H9 (cell line): ENCODE measurements at regions not wholly inside any gene's neighbourhood (a gene's known extent, or its start where the extent isn't known, plus 50 kb on each side); places are given as distances from the start of the nearest gene placed in this dataset.

Source experiments
- DNase-seq: peaks from one replicate; pipeline ENCODE4 v3.0.0-alpha.2; 2017
- H2AFZ ChIP-seq: one replicate; pipeline ENCODE4 v1.6.1; 2013; ENCODE audit warnings: mild to moderate bottlenecking, low read length, control low read depth, moderate library complexity
- H2AK5ac ChIP-seq: 2 replicates; pipeline ENCODE4 v1.6.1; 2013; ENCODE audit warnings: low read length, control low read depth, mixed read lengths; ENCODE audit not compliant: insufficient read length
- H2BK120ac ChIP-seq: one replicate; pipeline ENCODE4 v1.6.1; 2013; ENCODE audit warnings: low read depth, mild to moderate bottlenecking, low read length, control low read depth, inconsistent platforms; ENCODE audit not compliant: poor library complexity, severe bottlenecking
- H2BK12ac ChIP-seq: 2 replicates; pipeline ENCODE4 v1.6.1; 2013; ENCODE audit warnings: low read length, control low read depth, mixed read lengths, low read depth; ENCODE audit not compliant: insufficient read length
- H2BK15ac ChIP-seq: 2 replicates; pipeline ENCODE4 v1.6.1; 2013; ENCODE audit warnings: low read depth, low read length, control low read depth
- H2BK20ac ChIP-seq: one replicate; pipeline ENCODE4 v1.6.1; 2013; ENCODE audit warnings: low read depth, mild to moderate bottlenecking, low read length, control low read depth, inconsistent platforms; ENCODE audit not compliant: poor library complexity, severe bottlenecking
- H2BK5ac ChIP-seq: 2 replicates; pipeline ENCODE4 v1.6.1; 2013; ENCODE audit warnings: low read length, control low read depth, mixed read lengths; ENCODE audit not compliant: insufficient read length
- H3K14ac ChIP-seq: 2 replicates; pipeline ENCODE4 v1.6.1; 2013; ENCODE audit warnings: low read length, control low read depth; ENCODE audit not compliant: insufficient read depth
- H3K18ac ChIP-seq: 2 replicates; pipeline ENCODE4 v1.6.1; 2013; ENCODE audit warnings: low read depth, mild to moderate bottlenecking, mixed read lengths, low read length, control low read depth; ENCODE audit not compliant: insufficient read length
- H3K23ac ChIP-seq: 2 replicates; pipeline ENCODE4 v1.6.1; 2013; ENCODE audit warnings: low read length, control low read depth, mixed read lengths, low read depth; ENCODE audit not compliant: insufficient read length
- H3K23me2 ChIP-seq: 2 replicates; pipeline ENCODE4 v1.6.1; 2013; ENCODE audit warnings: low read depth, mild to moderate bottlenecking, mixed read lengths, low read length, control low read depth; ENCODE audit not compliant: insufficient read length, poor library complexity, severe bottlenecking
- H3K27ac ChIP-seq: 2 replicates; pipeline ENCODE4 v1.5.1; 2013; ENCODE audit warnings: low read length, control low read depth, mixed read lengths, low read depth; ENCODE audit not compliant: insufficient read length
- H3K27me3 ChIP-seq: 2 replicates; pipeline ENCODE4 v1.6.1; 2013; ENCODE audit warnings: low read length, control low read depth, inconsistent platforms; ENCODE audit not compliant: insufficient read depth
- H3K4ac ChIP-seq: 2 replicates; pipeline ENCODE4 v1.6.1; 2013; ENCODE audit warnings: low read depth, mild to moderate bottlenecking, control low read depth, inconsistent platforms, low read length, moderate library complexity
- H3K4me1 ChIP-seq: 2 replicates; pipeline ENCODE4 v1.6.1; 2013; ENCODE audit warnings: low read length, control low read depth, inconsistent platforms; ENCODE audit not compliant: insufficient read depth
- H3K4me2 ChIP-seq: 2 replicates; pipeline ENCODE4 v1.6.1; 2013; ENCODE audit warnings: low read length, control low read depth, mixed read lengths; ENCODE audit not compliant: insufficient read length, insufficient read depth
- H3K56ac ChIP-seq: 2 replicates; pipeline ENCODE4 v1.6.1; 2013; ENCODE audit warnings: low read depth, mild to moderate bottlenecking, mixed read lengths, low read length, control low read depth; ENCODE audit not compliant: insufficient read length
- H3K79me1 ChIP-seq: 2 replicates; pipeline ENCODE4 v1.6.1; 2013; ENCODE audit warnings: low read depth, mild to moderate bottlenecking, moderate library complexity, low read length, control low read depth, inconsistent platforms; ENCODE audit not compliant: insufficient read depth, poor library complexity, severe bottlenecking
- H3K79me2 ChIP-seq: 2 replicates; pipeline ENCODE4 v1.6.1; 2013; ENCODE audit warnings: low read length, control low read depth, inconsistent platforms; ENCODE audit not compliant: insufficient read depth
- H3K9ac ChIP-seq: 2 replicates; pipeline ENCODE4 v1.6.1; 2013; ENCODE audit warnings: low read length, control low read depth, mixed read lengths; ENCODE audit not compliant: insufficient read length; ENCODE audit errors: extremely low read depth
- H3K9me3 ChIP-seq: one replicate; pipeline ENCODE4 v1.6.1; 2013; ENCODE audit warnings: low read depth, low read length, inconsistent platforms; ENCODE audit not compliant: control insufficient read depth
- H3T11ph ChIP-seq: one replicate; pipeline ENCODE4 v1.6.1; 2013; ENCODE audit warnings: mild to moderate bottlenecking, low read length, control low read depth, inconsistent platforms
- H4K20me1 ChIP-seq: one replicate; pipeline ENCODE4 v1.6.1; 2013; ENCODE audit not compliant: control insufficient read depth, insufficient read length, insufficient read depth
- H4K5ac ChIP-seq: 2 replicates; pipeline ENCODE4 v1.6.1; 2013; ENCODE audit warnings: low read depth, mild to moderate bottlenecking, mixed read lengths, low read length, control low read depth; ENCODE audit not compliant: insufficient read length
- H4K8ac ChIP-seq: replicated peaks from 2 replicates; pipeline ENCODE4 v1.6.1; 2013; ENCODE audit warnings: low read length, control low read depth, mixed read lengths, low read depth; ENCODE audit not compliant: insufficient read length
- H4K91ac ChIP-seq: 2 replicates; pipeline ENCODE4 v1.6.1; 2013; ENCODE audit warnings: low read depth, mild to moderate bottlenecking, moderate library complexity, mixed read lengths, low read length, control low read depth; ENCODE audit not compliant: insufficient read length
- H3K27ac Mint-ChIP-seq, 3 experiments: 2 replicates in 2 of 3; 3 replicates in 1 of 3; pipeline ENCODE4 v1.8.0; 2020 to 2021; ENCODE audit warnings: mixed read lengths in 3 of 3, mild to moderate bottlenecking in 1 of 3, moderate library complexity in 1 of 3
- H3K27me3 Mint-ChIP-seq: 2 replicates; pipeline ENCODE4 v1.8.0; 2021; ENCODE audit warnings: low read depth, mild to moderate bottlenecking, moderate library complexity, mixed read lengths
- H3K36me3 Mint-ChIP-seq, 3 experiments: 2 replicates in 2 of 3; 3 replicates in 1 of 3; pipeline ENCODE4 v1.8.0; 2020 to 2021; ENCODE audit warnings: low read depth in 3 of 3, mixed read lengths in 3 of 3; ENCODE audit not compliant: insufficient read depth in 1 of 3
- H3K4me1 Mint-ChIP-seq, 2 experiments: 2 replicates each; pipeline ENCODE4 v1.8.0; 2020; ENCODE audit warnings: mixed read lengths in 2 of 2
- H3K4me3 Mint-ChIP-seq, 2 experiments: 2 replicates in 1 of 2; 3 replicates in 1 of 2; pipeline ENCODE4 v1.8.0; 2020 to 2021; ENCODE audit warnings: mild to moderate bottlenecking in 2 of 2, mixed read lengths in 2 of 2, moderate library complexity in 1 of 2
- H3K9me3 Mint-ChIP-seq, 2 experiments: 2 replicates in 1 of 2; 3 replicates in 1 of 2; pipeline ENCODE4 v1.8.0; 2020; ENCODE audit warnings: mild to moderate bottlenecking in 2 of 2, mixed read lengths in 2 of 2, moderate library complexity in 1 of 2
- WGBS: extraction: QIAGEN DNeasy Blood & Tissue Kit; methylation state at CpG from one replicate; pipeline ENCODE4 v1.1.7; 2013; ENCODE audit warnings: missing lambda C conversion rate, low lambda C conversion rate, mixed read lengths; ENCODE audit not compliant: insufficient read length; ENCODE audit errors: extremely low coverage; 5-methylcytosine and 5-hydroxymethylcytosine counted together
- TF ChIP-seq, protein P1 (sequence below): fragments of 200-600 bp; sonication (generic); conservative IDR thresholded peaks from 3 replicates; pipeline ENCODE4 v1.8.0; 2021; ENCODE audit warnings: antibody characterized with exemption, mild to moderate bottlenecking

DNA sequence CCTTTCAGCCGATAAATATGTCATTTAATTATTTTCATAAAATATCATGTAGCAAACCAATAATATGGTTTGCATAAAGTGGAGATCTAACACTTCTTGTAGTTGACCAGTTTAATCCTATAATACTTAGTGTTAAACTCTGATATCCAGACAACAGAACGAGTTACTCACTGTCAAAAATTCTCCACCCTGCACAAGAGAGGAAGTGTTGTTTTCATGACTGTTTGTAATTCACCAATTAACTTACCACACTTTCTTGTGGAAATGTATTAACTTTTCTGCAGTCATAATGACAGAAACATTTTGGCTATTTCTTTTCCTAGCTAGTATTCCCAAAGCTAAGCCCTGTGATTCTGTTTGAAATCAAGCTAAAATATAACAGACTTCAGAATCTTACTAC is 555.3 kb upstream of the FTMT start:
- Histone ChIP-seq H2AFZ (no peak overlapping the region), H3K4ac (no peak overlapping the region), H3K9me3 (no peaks in the 10 kb centered on the region), H4K91ac (no peak overlapping the region), H3K4me2 (no peak overlapping the region), H3K79me1 (no peaks in the 10 kb centered on the region), H3K27me3 (no peaks in the 10 kb centered on the region), H4K20me1 (no peaks in the 10 kb centered on the region), H3K23me2 (no peaks in the 10 kb centered on the region), H3K56ac (no peak overlapping the region), H3K14ac (no peak overlapping the region), H3K79me2 (no peaks in the 10 kb centered on the region), H2AK5ac (no peak overlapping the region), H4K8ac (no peak overlapping the region), H3K23ac (no peak overlapping the region), H3K18ac (no peak overlapping the region), H3K9ac (no peak overlapping the region), H2BK12ac (no peak overlapping the region), H3K27ac (no peak overlapping the region), H2BK5ac (no peak overlapping the region), H4K5ac (no peak overlapping the region), H2BK120ac (no peak overlapping the region), H3K4me1 (no peaks in the 10 kb centered on the region), H3T11ph (no peak overlapping the region), H2BK15ac (no peak overlapping the region), H2BK20ac (no peak overlapping the region)
- DNase-seq = no peak
- no peaks in the 10 kb centered on the region for H3K9me3 Mint-ChIP-seq
- no peak overlapping the region for H3K27ac Mint-ChIP-seq
- H3K36me3 Mint-ChIP-seq = no peaks in the 10 kb centered on the region
- H3K27me3 Mint-ChIP-seq = no peaks in the 10 kb centered on the region
- TF ChIP-seq, protein P1, sequence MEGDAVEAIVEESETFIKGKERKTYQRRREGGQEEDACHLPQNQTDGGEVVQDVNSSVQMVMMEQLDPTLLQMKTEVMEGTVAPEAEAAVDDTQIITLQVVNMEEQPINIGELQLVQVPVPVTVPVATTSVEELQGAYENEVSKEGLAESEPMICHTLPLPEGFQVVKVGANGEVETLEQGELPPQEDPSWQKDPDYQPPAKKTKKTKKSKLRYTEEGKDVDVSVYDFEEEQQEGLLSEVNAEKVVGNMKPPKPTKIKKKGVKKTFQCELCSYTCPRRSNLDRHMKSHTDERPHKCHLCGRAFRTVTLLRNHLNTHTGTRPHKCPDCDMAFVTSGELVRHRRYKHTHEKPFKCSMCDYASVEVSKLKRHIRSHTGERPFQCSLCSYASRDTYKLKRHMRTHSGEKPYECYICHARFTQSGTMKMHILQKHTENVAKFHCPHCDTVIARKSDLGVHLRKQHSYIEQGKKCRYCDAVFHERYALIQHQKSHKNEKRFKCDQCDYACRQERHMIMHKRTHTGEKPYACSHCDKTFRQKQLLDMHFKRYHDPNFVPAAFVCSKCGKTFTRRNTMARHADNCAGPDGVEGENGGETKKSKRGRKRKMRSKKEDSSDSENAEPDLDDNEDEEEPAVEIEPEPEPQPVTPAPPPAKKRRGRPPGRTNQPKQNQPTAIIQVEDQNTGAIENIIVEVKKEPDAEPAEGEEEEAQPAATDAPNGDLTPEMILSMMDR = no peak
- WGBS = no CpG with 5 or more reads among the region's 2 CpGs
- H3K4me1 Mint-ChIP-seq = no peaks in the 10 kb centered on the region
- no peak overlapping the region for H3K4me3 Mint-ChIP-seq
